NCI-H2196 treated with DMSO at 0.1 percent for 48 hours (cell line): ENCODE measurements at regions not wholly inside any gene's neighbourhood (a gene's known extent, or its start where the extent isn't known, plus 50 kb on each side); places are given as distances from the start of the nearest gene placed in this dataset.

ENCODE experiments used
- DNase-seq: peaks from one replicate; lab custom pipeline; 2025; ENCODE audit not compliant: unreplicated experiment; lab: John Stamatoyannopoulos, UW

DNA sequence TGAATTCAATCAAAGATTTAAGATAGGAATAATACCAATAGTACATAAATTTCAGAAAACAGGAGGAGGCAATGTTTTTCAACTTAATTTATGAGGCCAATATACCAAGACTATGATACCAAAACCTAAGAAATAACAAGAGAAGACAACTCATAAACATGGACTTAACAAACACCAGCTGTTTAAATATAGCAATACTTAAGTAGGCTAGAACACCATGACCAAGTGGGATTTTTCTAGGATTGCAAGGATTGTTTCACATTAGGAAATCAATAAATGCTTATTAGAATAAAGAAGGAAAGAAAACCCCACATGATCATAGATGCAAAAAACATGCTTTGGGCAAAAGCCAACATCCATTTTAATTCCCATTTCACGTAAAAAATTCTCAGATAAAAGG, 355.1 kb downstream of the EPM2A start:
- DNase-seq, result no peak

GRCh38 chr6:145381941-145382340, 353.4 kb downstream of the EPM2A start:
- DNase-seq, result no peak

DNA sequence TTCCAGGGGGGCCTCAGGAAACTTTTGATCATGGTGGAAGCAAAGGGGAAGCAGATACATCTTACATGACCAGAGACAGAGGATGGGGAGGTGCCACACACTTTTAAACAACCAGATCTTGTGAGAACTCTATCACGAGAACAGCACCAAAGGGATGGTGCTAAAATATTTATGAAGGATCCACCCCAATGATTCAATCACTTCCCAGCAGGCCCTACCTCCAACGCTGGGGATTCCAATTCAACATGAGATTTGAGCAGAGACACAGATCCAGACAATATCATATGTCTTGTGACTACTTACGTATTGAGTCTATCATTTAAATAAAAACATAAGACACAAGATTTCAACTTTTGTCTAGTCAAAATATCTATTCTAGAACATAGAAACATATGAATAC, 351.9 kb downstream of the EPM2A start:
- no peak for DNase-seq

DNA sequence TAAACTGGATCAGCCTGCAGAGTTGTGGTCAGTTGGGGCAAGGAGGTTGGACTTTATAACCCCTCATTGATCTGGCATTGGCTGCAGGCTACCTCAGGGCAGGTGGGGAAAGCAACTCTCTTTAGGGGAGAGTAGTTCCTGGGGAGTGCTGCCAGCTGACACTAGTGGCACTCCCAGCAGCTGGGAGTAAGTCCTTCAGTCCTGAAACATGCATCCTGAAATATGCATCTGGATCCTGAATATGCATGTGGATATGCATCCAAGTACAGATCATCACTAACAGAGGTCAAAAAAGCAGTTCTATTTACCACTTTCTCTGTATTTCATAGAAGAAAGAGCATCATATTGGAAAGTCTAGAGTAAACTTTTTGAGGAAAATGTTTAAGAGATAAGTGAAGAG, 350.8 kb downstream of the EPM2A start:
- no peak for DNase-seq

- DNase-seq, result no peak
These were observed 338.8 kb downstream of the EPM2A start for GRCh38 chr6:145396499-145396898.

DNA sequence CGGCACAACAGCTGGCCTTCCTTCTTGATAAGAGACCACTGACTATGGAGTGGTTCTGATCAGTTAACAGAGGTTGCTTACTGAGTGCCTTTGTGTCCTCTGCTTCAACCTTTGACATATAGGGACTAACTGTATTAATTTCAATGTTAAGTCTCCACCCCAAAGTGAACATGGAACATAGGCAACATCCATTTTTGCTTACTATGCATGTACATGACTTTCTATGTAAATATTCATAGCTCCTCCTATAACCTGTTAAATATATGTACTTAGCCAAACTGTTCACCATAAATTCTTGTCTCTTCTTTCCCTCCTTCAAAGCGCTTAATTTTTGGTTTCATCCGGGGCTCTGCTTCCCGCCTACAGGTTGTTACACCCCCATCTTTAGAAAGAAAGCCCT, 334.8 kb downstream of the EPM2A start:
- DNase-seq, result no peak

- no peak for DNase-seq
These were observed 330.2 kb downstream of the EPM2A start for GRCh38 chr6:145405006-145405551.

GRCh38 chr6:145406783-145407182, 328.5 kb downstream of the EPM2A start:
- no peak for DNase-seq

- DNase-seq, result no peak
These were observed 319.7 kb downstream of the EPM2A start for GRCh38 chr6:145415616-145416015.

DNA sequence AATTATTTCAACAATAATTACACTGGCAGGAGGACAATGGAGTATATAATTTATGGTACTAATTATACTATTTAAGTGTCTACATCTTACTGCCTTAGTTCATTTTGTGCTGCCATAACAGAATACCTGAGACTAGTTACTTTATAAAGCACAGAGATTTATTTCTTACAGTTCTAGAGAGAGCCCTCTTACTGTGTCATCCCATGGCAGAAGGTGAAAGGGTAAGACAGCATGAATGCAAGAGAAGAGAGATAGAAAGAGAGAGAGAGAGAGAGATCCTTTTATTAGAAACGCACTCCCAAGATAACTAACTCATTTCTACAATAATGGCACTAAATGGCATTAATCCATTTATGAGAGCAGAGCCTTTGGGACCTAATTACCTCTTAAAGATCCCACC, 314.7 kb downstream of the EPM2A start:
- no peak for DNase-seq

DNA sequence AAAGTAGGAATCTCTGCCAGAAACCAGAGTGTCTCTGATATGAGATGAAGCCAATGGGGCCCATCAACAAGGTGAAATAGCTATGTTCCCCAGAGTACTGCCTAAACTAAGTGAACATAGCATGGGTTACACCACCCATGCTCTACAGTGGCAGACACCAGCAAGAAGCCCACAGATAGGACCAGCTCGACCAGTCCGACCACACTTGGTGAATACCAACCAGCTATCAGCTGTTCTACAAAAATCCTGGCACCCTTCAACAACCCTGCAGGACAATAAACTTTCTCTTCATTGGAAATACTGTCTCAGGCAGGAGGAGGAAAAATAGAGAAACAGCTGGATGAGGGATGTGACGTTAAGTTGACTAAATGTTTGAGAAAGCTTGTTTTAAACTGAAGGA, 311.4 kb downstream of the EPM2A start:
- no peak for DNase-seq

DNA sequence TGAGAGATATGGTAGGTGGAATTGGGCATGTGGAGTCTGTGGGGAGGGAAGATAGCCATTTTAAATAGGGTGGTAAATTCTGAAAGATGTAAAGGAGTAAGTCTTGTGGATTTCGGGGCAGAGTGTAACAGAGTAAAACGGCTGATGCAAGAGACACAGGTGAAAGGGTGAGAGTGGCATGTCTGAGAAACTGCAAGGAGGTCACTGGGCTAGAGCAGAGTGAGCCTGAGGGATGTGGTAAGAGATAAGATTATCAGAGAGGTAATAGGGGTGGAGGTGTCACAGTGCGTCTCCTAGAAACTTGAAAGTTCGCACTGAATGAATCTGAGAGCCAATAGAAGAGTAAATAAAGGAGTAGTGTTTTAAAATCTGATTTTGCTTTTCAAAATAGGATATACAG, 308.1 kb downstream of the EPM2A start:
- DNase-seq, result no peak

DNA sequence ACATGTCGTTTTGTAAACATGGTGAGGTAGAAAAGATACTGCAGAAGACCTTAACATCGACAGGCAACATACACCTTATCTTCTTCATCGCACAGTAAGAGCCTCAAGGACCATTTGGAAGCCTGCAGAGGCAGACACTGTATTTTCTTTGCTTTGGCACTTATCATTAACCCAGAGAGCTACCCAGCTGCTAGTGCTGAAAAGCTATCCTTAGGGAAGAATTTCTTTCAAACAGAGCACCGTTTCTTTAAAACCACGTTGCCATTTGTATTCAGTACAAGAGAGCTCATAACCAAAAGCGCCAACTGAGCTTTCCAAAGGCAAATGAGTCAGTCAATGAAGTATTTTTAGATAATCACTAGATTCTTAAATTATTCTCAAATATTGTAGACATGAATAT, 306.6 kb downstream of the EPM2A start:
- DNase-seq, result no peak

DNA sequence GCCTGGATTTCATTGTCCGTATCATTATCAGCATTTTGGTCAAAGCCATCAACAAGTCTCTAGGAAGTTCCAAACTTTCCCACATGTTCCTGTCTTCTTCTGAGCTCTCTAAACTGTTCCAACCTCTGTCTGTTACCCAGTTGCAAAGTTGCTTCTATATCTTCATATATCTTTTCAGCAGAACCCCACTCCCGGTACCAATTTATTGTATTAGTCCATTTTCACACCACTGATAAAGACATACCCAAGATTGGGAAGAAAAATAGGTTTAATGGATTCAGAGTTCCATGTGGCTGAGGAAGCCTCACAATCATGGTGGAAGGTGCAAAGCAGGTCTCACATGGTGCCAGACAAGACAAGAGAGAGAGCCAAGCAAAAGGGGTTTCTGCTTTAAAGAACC, 293.2 kb downstream of the EPM2A start:
- DNase-seq, result no peak

GRCh38 chr6:145445674-145446073, 289.6 kb downstream of the EPM2A start:
- DNase-seq, result no peak

GRCh38 chr6:145451029-145451428, 284.3 kb downstream of the EPM2A start:
- DNase-seq, result no peak

- no peak for DNase-seq
These were observed 281.9 kb downstream of the EPM2A start for GRCh38 chr6:145453376-145453775.

DNA sequence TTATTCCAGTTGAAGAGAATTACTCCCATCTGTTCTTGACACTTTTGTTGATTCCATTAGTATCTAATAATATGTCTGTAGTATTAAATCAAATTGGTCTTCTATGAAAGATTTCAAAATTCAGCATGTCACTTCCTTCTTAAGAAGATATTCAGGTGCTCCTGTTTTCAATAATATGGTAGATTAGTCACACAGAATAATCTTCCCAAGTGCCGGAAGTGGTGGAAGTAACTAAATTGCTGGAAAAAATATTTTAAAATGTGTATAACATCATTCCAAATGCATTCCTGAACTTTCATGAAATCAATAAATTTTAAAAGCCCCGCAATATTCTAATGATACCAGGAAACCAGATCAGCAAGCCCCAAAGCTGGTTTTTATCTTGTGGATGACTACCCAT, 281.3 kb downstream of the EPM2A start:
- DNase-seq, result no peak

GRCh38 chr6:145457556-145457955, 277.8 kb downstream of the EPM2A start:
- DNase-seq, result no peak

GRCh38 chr6:145468534-145468933, 266.8 kb downstream of the EPM2A start:
- DNase-seq, result no peak

DNA sequence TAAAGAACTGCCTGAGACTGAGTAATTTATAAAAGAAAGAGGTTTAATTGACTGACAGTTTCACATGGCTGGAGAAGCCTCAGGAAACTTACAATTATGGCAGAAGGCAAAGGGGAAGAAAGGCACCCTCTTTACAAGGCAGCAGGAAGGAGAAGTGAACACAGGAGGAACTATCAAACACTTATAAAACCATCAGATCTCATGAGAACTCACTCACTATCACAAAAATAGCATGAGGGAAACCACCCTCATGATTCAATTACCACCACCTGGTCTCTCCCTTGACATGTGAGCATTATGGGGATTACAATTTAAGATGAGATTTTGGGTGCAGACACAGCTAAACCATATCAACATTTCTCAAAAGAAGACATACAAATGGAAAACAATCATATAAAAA, 266.3 kb downstream of the EPM2A start:
- no peak for DNase-seq

- DNase-seq, result no peak
These were observed 259.4 kb downstream of the EPM2A start for GRCh38 chr6:145475794-145476396.

DNA sequence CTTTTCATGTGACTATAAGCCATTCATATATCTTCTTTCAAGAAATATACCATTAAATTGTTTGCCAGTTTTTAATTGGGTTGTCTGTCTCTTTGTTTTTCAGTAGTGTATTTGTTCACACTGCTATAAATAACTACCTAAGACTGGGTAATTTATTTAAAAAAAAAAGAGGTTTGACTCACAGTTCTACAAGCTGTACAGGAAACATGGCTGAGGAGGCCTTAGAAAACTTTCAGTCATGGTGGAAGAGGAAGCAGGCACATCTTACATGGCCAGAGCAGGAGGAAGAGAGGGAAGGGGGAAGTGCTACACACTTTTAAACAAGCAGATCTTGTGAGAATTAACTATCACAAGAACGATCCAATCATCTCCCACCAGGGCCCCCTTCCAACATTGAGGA, 255.3 kb downstream of the EPM2A start:
- no peak for DNase-seq
